ENCODE measurements at regions not wholly inside any gene's neighbourhood (a gene's known extent, or its start where the extent isn't known, plus 50 kb on each side); places are given as distances from the start of the nearest gene placed in this dataset.

DNA sequence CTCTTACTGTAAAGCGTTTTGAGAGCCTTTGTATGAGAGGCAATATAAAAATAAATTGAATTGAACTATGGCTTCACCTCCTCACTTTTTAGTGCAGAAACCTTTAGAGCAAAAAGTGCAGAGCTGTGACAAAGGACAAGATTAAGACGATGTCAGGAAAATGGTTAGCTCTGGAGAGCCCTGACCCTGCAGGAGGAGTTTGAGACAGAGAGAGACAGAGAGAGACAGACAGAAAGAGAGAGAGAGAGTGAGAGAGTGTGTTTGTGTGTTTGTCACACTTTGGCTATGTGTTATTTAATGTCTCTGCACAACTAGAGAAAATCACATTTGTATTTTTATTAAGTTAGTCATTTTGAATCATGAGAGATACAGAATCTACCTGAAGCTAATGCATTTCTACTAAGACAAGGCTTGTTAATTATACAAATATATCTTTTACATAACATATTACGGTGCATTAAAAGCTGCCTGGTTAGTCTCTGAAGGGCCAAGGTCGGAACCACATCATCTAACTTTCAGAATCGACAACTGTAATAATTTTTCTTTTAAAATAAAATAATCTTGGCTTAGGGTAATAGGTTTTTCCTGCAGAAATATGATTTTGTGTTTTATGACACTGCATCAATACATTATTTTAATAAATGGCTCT lies 423.5 kb upstream of the ZEB2 start:
- DNase-seq (ENCODE audit: extremely low read depth, low read depth) = peak; percentile 70

DNA sequence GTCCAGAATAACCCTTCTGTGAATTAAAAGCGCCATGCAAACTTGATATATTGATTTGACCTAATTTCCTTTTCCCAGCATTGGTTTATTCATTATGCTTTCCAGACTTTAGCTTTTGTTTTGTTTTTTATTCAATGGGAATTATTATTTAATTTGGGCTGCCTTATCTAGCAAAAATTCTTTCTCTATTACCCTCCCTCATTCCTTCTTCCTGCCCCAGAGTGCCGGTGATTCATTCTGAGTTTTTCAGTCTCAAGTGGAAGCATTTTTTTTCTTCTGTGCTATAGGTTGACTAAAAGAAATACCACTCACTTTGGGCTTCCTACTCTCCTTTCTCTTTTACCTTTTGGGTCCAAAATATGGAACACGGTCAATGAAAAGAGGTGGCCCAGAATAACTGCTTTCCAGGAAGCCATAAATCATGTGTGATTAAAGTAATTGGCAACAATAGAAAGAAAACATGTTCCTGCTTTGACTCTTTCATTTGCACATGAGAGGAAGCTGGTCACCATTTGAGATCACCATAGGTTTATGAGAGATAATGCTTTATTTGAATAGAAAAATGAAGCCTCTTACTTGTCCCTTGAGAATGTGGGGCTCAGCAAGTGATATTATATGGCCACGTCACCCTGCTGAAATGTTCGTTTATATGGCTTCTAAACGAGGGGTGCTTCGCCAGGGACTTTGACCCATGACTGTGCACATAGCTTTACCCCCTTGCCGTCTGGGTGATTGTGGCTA lies 422.8 kb upstream of the ZEB2 start:
- peak; percentile 90 for DNase-seq (ENCODE audit: extremely low read depth, low read depth)

DNA sequence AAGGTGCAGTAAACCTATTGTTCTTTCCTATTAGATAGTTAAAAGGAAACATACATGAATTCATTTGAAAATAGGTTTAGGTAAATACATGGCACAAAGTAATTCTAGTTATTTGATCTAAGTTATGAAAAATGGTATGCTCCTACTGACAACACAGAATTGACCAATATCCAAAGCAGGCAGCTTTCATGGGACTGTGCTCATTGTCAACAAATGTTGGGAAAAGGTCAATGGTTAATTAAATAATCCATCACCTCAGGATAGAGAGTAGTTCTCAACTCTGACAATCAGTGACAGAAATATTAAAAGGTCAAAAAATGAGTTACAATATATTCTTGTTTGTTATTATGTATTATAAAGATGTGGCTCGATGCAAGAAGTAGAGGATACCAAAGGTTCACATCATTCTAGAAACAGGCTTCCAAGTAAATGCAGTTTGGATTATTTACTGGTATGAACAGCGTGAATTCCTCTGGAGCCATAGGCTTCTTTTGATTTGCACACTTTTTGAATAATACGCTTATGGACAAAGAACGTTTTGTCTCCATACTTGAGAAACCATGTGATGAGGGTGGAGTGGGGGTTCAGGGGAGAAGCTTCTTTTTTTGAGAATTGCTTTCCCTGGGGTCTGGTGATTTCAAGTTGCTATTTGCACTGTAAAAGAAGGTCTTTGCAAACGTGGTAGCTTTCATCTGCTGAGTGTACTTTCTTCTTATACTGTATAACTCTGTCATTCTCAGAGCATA lies 422.0 kb upstream of the ZEB2 start:
- no peak for DNase-seq (ENCODE audit: extremely low read depth, low read depth)

DNA sequence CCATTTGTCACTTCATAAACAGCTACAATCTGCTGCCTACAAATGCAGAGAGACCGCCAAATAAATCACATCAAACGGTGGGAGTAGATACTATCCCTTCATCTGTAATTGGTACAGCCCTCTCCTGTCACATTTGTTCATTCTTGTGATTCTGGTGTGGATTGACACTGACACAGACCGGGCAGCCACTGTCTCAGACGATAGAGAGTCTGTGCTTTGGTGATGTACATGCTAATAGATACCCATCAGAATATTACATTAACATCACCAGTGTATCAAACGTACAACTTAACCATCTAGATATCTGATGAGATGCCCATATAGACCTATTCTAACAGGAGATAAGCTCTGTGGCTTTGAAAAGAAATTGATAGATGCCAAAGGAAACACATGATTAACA lies 419.7 kb upstream of the ZEB2 start:
- DNase-seq (ENCODE audit: extremely low read depth, low read depth) = peak; percentile 61

DNA sequence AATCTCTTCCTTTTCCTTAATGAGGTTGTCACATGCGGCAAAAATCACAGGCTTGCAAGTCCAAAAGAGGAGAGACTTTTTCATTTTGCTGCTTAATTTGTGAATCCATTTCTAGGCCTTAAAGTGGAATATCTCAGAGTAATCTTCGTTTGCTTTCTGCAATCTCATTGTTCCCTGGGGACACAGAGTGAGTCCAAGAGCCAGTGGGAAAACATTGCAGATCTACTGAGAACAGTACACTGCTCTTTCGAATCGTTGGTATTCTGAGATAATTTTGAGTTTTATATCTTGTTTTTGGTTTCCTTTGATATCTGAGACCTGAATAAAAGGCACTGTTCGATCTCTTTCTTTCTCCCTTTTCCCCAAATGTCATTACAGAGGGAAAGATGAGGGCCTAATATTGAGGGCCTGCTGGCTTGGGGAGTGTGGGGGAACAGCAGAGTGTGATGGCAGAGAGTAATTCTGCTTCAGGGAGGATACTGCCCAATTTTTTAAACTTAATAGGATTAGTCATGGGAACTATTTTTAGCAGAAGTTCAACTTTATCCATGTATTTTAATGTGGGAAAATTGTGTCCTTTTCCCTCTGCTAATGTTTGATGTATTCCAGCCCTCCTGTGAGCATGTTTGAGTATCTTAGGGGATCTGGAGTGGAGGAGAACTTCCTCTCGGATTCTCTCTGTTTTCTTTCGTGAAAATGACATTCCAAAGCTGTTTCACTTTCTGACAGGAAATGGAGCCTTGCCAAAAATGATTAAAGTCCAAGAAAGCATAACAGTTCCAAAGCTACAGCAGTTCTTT lies 418.2 kb upstream of the ZEB2 start:
- DNase-seq (ENCODE audit: extremely low read depth, low read depth) = peak; percentile 85

DNA sequence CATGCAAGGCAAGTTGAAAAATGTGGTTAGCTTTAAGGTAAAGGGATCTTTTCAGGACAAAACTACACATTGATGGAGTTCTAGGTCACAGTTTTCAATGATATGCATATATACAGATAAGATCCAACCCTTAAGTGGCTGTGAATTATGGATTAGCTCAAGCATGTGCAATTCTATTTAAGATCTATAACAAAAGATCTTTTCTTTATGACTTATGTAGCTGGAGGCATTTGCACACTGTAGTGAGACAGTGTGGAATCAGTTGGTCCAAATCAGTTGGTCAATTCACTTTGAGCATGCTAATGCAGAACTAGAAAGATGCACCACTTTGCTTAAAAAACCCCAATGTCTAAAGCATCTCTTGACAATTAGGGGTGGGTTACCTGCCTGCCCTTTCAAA lies 417.1 kb upstream of the ZEB2 start:
- no peak for DNase-seq (ENCODE audit: extremely low read depth, low read depth)

DNA sequence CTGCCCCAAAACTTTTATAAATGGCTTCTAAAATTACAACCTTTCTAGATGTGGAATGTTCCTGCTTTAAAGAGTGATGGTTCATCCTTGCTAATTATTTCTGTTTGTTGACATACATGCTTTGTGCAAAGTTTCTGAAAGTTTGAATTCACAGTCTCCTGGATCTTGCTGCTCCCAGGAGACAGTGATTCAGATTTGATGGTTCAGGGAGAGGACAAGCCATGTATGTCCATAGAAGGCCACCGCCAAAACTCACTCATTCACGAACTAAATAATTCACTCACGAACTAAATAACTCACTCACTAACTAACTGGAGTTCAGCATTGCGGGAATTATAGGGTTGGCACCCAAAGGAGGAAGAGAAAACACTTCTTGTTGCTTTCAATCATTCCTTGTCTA lies 416.5 kb upstream of the ZEB2 start:
- DNase-seq (ENCODE audit: extremely low read depth, low read depth) = no peak

DNA sequence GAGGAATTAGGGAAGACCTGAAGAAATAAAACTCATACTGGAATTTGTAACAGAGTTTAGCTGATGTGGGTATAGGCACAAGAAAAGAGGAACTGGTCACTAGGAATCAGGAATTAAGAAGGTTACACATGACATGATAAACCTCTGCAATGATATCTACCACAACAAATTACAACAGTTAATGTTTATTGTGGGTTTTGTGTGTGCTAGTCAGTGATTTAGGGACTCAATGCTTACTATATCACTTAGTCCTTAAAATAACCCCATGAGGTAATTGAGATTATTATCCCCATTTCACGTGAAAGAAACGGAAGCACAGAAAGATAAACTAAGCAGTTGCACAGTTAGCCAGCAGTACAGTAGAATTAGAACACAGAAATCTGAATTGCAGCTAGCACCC lies 415.8 kb upstream of the ZEB2 start:
- no peak for DNase-seq (ENCODE audit: extremely low read depth, low read depth)

DNA sequence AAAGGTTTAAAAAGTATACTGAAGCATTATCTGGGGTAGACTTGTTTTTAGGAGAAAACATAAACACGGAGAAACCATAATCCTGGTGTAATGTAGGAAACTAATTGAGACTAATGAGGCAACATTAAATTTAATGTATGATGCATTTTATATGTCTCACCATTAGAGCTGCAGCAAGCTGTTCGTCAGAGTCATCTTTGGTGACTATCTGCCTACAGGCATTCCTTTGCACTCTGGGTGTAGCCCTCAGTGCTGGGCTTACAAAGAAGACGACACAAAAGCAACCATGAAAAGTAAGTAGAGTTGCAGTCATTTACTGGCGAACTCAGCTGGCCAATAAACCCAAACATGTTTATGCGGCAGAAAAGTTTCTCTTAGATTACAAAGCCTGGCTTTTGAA lies 415.3 kb upstream of the ZEB2 start:
- no peak for DNase-seq (ENCODE audit: extremely low read depth, low read depth)

DNA sequence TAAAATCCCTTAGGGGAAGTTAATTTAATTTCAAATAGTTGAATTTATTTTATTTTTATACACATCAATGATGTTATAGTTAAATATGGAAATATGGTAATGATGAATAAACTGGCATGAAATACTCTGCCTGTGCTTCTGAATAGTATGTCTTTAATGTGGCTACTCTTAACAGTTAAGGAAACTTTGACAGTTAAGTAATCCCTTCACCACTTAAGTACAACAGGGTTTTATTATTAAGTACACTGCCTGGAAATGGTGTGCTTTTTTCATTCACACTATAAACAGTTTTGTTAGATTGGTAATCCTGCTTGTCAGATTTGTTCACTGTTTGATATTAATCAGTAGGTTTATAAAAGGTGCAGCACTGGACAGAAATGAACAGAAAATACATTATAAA lies 412.0 kb upstream of the ZEB2 start:
- no peak for DNase-seq (ENCODE audit: extremely low read depth, low read depth)

DNA sequence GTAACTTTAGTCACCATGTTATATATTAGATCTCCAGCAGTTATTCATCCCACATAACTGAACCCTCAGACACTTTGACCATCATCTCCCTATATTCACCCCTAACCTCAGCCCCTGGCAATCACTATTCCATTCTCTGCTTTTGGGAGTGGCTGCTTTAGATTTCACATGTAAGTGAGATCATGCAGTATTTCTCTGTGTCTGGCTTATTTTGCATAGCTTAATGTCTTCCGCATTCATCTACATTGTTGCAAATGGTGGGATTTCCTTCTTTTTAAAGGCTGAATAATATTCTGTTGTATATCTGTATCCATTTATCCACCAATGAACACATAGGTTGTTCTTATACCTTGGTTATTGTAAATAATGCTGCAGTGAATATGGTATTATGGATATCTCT lies 411.6 kb upstream of the ZEB2 start:
- no peak for DNase-seq (ENCODE audit: extremely low read depth, low read depth)

DNA sequence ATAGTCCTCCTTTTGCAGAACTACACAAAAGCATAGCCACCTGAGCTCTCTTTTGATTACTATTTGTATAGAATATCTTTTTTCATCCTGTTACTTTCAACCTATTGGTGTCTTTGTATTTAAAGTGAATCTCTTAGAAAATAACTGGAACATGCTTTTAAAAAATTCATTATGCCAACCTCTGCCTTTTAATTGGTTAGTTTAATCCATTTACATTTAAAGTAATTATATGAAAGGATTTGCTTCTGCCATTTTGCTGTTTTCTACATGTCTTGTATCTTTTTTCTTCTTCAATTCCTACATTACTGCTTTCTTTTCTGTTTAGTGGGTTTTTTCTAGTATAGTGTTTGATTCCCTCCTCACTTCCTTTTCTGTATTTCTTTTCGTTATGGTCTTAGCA lies 407.5 kb upstream of the ZEB2 start:
- no peak for DNase-seq (ENCODE audit: extremely low read depth, low read depth)

DNA sequence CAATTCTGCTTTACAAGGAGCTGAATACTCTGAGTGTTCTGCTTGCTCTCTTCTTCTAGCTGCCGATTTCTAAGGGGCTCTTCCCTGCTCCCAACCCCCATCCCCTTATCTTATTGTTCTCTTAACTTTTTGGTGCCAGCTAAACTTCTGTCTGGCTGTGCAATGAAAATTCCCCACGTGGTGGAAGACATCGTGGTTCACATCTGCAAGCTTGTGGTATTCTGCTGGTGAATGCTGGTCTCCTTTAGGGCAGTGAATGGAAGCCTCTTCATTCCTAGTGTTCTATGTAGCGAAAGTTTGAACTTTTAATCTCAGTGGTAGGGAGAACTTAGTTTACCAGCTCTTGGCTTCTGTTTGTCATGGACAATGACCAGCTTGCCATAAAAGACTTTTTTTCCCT lies 406.0 kb upstream of the ZEB2 start:
- DNase-seq (ENCODE audit: extremely low read depth, low read depth) = no peak

DNA sequence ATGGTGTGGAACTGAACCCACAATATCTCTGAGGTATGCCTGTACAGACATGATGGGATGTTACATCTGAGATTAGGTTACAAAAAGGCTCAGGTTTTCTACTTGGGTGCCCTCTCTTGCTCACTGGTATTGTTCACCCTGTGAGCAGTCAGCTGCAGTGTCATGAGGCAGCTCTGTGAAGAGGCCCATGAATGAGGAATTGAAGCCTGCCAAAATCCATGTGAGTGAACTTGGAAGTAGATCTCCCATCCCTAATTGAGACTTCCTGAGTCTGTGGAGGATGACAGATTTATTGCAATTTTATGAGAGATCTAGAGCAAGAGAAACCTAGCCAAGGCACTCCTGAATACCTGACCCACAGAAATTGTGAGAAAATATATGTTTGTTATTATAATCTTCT lies 404.9 kb upstream of the ZEB2 start:
- no peak for DNase-seq (ENCODE audit: extremely low read depth, low read depth)

DNA sequence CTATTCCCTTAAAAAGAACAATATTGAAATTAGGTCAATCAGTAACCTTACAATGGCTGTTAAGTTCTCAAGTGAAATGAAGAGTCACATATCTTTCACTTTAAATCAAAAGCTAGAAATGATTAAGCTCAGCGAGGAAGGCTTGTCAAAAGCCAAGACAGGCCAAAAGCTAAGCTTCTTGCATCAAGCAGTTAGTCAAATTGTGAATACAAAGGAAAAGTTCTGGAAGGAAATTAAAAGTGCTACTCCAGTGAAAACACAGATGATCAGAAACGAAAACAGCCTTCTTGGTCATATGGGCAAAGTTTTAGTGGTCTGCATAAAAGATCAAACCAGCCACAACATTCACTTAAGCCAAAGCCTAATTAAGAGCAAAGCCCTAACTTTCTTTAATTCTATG lies 402.6 kb upstream of the ZEB2 start:
- DNase-seq (ENCODE audit: extremely low read depth, low read depth) = no peak

DNA sequence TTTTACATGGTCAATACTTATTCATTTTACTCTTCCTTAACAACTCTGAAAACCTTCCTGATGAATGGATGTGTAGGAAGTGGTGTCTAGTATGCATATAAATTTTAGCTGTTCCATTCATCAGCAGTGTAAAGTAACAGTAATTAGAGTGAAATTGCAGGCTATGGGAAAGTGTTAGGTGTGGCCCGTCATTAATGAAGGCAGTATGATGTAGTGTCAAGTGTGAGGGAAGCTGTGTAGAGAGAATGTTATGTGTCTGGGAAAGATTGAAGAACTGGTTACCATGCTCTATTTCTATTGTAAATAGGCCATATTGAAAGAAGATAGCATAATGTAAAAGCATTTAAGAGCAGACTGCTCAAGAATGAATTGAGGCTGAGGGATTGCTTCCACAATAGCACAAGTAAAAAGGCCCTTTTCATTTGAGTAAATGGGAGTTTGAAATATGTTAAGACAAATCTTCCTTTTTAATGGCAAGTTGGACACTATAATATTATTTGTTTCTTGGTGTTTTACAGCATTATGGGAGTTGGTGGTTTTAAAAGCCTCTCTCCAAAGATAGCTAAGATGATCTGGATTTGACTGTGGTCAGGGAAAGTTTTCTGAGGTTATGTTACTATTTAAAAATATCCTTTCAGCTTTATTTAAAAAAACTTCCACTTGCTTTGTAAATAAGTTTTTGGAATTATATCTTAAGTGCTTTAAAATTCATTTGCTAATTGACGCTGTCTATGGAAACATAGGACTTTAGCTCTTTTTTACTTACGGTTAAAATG lies 401.0 kb upstream of the ZEB2 start:
- no peak for DNase-seq (ENCODE audit: extremely low read depth, low read depth)

DNA sequence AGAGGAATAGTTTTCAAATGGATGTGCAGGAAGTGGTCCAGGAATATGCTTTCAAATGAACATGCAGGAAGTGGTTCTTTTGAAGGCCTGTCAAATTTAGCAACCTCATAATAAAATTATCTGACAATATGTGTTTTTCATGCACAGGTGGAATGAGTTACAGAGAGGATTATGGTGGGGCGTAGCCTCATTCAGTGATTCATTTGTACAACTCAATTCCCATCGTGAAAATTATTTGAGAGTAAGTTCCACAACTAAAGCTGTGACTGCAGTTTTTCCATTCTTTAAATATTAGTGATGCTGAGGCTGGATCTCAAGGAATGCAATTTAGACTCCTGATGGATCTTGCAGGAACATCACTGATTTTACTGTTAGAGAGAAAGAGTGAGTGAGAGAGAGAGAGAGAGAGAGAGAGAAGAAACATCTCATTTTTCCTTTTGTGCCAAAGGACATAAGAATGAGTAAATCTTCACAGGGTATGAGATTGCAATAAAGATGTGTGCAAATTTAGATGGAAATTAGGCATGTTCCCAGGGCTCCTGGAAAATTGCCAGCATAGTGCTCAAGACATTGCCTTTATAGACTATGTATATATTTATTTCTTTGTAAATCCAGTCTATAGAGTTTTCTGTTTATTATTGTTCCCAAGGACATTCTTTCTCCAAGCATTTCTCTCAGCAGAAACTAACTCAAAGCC lies 394.9 kb upstream of the ZEB2 start:
- DNase-seq (ENCODE audit: extremely low read depth, low read depth) = no peak

DNA sequence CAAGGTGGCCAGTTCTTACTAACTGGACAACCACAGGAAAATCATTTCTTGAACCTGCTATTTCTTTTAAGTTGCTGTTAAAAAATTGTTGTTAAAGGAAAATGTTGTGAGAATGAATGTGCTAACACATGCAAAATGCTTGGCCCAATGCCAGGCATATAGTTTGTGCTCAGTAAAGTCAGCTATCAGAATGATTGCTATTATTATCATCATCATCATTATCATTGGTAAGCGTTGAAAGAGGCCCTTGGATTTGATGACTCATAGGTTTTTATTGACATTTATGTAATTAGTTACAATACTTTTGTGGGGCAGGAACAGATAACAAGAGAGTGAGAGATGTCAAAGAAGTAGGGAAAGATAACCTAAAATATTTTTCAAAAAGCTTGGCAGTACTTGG lies 394.2 kb upstream of the ZEB2 start:
- DNase-seq (ENCODE audit: extremely low read depth, low read depth) = no peak

DNA sequence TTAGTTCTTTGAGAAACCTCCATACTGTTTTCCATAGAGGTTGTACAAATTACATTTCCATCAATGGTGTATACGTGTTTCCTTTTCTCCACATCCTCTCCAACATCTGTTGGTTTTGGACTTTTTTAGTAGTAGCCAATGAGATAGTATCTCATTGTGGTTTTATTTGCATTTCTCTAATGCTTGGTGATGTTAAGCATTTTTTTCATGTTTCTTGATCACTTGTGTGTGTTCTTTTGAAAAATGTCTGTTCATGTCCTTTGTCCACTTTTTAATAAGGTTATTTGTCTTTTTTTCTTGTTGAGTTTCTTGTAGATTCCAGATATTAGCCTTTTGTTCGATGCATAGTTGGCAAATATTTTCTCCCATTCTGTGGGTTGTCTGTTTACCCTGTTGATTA lies 392.3 kb upstream of the ZEB2 start:
- no peak for DNase-seq (ENCODE audit: extremely low read depth, low read depth)

DNA sequence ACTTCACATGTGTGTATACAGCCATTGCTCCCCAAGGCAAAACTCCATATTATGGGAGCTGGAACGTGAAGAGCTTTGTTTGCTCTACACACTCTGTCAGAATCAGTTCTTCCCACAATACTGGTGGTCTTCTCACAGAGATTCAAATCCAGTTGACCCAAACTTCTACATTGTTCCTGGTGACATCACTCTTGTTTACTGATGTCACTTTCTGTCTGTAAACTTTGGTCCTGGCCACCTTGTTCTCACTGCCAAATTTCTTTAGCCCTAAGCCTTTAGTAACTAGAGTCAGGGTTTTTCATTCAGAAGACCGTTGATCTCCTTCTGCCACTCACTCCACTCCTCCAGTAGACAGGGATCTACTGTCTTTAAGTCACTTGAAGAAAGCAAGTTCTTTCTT lies 386.0 kb upstream of the ZEB2 start:
- DNase-seq (ENCODE audit: extremely low read depth, low read depth) = no peak

All from NCI-H460 (cell line).